ENCODE measurements at regions not wholly inside any gene's neighbourhood (a gene's known extent, or its start where the extent isn't known, plus 50 kb on each side); places are given as distances from the start of the nearest gene placed in this dataset.

DNA sequence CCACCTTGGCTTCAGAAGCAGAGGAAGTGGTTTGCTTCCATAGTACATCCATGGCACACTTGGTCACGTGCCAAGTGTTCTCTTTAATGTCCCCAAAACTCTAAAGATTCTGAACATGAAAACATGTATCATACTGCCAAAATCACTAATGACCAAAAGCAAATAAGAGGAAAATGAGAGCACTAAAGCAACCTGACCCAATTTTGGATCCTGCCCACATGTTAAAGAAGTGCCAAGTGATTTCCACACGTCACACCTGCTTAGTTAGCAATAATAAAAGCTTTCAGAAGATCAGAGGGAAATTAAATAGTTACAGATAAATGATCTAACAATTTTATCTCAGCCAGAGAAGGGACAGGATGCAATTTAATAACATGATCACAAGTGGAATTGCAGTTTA, 1170.0 kb downstream of the XPNPEP1 start:
- H3K36me3 ChIP-seq (ENCODE audit: insufficient read depth, low read length) = no peaks in the 10 kb centered on the region
- H3K27me3 ChIP-seq (ENCODE audit: insufficient read depth, low read length) = no peaks in the 10 kb centered on the region
- H3K9ac ChIP-seq (ENCODE audit: low read length) = no peak overlapping the region
- no peak overlapping the region for H3K27ac ChIP-seq (ENCODE audit: low read depth, low read length, poor library complexity, severe bottlenecking)
- TF ChIP-seq, protein P1, sequence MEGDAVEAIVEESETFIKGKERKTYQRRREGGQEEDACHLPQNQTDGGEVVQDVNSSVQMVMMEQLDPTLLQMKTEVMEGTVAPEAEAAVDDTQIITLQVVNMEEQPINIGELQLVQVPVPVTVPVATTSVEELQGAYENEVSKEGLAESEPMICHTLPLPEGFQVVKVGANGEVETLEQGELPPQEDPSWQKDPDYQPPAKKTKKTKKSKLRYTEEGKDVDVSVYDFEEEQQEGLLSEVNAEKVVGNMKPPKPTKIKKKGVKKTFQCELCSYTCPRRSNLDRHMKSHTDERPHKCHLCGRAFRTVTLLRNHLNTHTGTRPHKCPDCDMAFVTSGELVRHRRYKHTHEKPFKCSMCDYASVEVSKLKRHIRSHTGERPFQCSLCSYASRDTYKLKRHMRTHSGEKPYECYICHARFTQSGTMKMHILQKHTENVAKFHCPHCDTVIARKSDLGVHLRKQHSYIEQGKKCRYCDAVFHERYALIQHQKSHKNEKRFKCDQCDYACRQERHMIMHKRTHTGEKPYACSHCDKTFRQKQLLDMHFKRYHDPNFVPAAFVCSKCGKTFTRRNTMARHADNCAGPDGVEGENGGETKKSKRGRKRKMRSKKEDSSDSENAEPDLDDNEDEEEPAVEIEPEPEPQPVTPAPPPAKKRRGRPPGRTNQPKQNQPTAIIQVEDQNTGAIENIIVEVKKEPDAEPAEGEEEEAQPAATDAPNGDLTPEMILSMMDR (IDR thresholded peaks at IDR 0.05; ENCODE audit: low read length) = no peak
- no peak for TF ChIP-seq EZH2 (IDR thresholded peaks at IDR 0.05; ENCODE audit: borderline replicate concordance, low read length)
- H3K4me2 ChIP-seq (ENCODE audit: low read length) = no peak overlapping the region
- H3K4me3 ChIP-seq (ENCODE audit: low read depth, low read length, poor library complexity, severe bottlenecking) = no peak overlapping the region
- H2AFZ ChIP-seq (ENCODE audit: low read length) = no peak overlapping the region
- no peaks in the 10 kb centered on the region for H3K9me3 ChIP-seq (ENCODE audit: low read length)
- H3K9me2 ChIP-seq (ENCODE audit: low read depth, low read length) = no peaks in the 10 kb centered on the region
- no peaks in the 10 kb centered on the region for H3K4me1 ChIP-seq (ENCODE audit: insufficient read depth, low read length, severe bottlenecking)
- H3K79me2 ChIP-seq (ENCODE audit: insufficient read depth, low read length) = no peaks in the 10 kb centered on the region
- H4K20me1 ChIP-seq (ENCODE audit: insufficient read depth, low read length) = no peaks in the 10 kb centered on the region
- H3F3A ChIP-seq (ENCODE audit: insufficient read depth, low read length) = no peaks in the 10 kb centered on the region

DNA sequence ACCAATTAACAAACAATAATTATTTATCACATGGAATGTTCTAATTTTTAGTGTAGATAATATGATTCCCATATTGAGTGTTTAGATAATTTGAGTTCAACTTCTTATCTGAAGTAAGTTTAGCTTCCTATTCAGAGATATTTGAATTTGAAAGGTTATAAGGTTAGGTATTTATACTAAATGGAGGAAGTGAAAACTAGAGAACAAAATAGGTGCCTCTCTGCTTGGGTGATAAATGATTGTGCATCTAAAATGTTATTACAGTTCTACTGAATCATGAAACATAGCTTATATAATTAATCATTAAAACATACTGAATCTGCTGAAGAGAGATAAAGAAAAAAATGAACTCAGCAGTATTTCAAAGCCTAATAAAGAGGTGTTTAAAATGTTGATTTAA, 1174.3 kb downstream of the XPNPEP1 start:
- Histone ChIP-seq H3K9ac (ENCODE audit: low read length) (no peak overlapping the region), H3K79me2 (ENCODE audit: insufficient read depth, low read length) (no peaks in the 10 kb centered on the region), H3F3A (ENCODE audit: insufficient read depth, low read length) (no peaks in the 10 kb centered on the region), H3K4me1 (ENCODE audit: insufficient read depth, low read length, severe bottlenecking) (no peaks in the 10 kb centered on the region), H3K27ac (ENCODE audit: low read depth, low read length, poor library complexity, severe bottlenecking) (no peak overlapping the region), H3K36me3 (ENCODE audit: insufficient read depth, low read length) (no peaks in the 10 kb centered on the region), H4K20me1 (ENCODE audit: insufficient read depth, low read length) (no peaks in the 10 kb centered on the region), H3K9me2 (ENCODE audit: low read depth, low read length) (no peaks in the 10 kb centered on the region), H3K27me3 (ENCODE audit: insufficient read depth, low read length) (no peaks in the 10 kb centered on the region), H3K4me3 (ENCODE audit: low read depth, low read length, poor library complexity, severe bottlenecking) (no peak overlapping the region), H3K4me2 (ENCODE audit: low read length) (no peak overlapping the region), H2AFZ (ENCODE audit: low read length) (no peak overlapping the region), H3K9me3 (ENCODE audit: low read length) (no peaks in the 10 kb centered on the region)
- no peak for TF ChIP-seq EZH2 (IDR thresholded peaks at IDR 0.05; ENCODE audit: borderline replicate concordance, low read length)
- TF ChIP-seq, protein P1 (IDR thresholded peaks at IDR 0.05; ENCODE audit: low read length) = no peak

DNA sequence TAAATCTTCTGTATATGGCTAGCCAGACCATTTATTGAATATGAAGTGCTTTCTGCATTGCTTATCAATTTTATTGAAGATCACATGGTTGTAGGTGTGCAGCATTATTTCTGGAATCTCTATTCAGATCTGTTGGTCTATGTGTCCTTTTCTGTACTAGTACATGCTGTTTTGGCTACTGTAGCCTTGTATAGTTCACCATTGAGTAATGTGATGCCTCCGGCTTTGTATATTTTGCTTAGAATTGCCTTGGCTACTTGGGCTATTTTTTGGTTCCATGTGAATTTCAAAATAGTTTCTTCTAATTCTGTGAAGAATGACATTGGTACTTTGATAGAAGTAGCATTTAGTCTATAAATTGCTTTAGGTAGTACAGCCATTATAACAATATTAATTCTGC, 1187.2 kb downstream of the XPNPEP1 start:
- Histone ChIP-seq H3K4me2 (ENCODE audit: low read length) (no peak overlapping the region), H3K36me3 (ENCODE audit: insufficient read depth, low read length) (no peaks in the 10 kb centered on the region), H3F3A (ENCODE audit: insufficient read depth, low read length) (no peaks in the 10 kb centered on the region), H3K9ac (ENCODE audit: low read length) (no peak overlapping the region), H3K9me3 (ENCODE audit: low read length) (no peaks in the 10 kb centered on the region), H3K27ac (ENCODE audit: low read depth, low read length, poor library complexity, severe bottlenecking) (no peak overlapping the region), H3K79me2 (ENCODE audit: insufficient read depth, low read length) (no peaks in the 10 kb centered on the region), H2AFZ (ENCODE audit: low read length) (no peak overlapping the region), H3K27me3 (ENCODE audit: insufficient read depth, low read length) (no peaks in the 10 kb centered on the region), H3K9me2 (ENCODE audit: low read depth, low read length) (no peaks in the 10 kb centered on the region), H3K4me3 (ENCODE audit: low read depth, low read length, poor library complexity, severe bottlenecking) (no peak overlapping the region), H3K4me1 (ENCODE audit: insufficient read depth, low read length, severe bottlenecking) (no peaks in the 10 kb centered on the region), H4K20me1 (ENCODE audit: insufficient read depth, low read length) (no peaks in the 10 kb centered on the region)
- TF ChIP-seq EZH2 (IDR thresholded peaks at IDR 0.05; ENCODE audit: borderline replicate concordance, low read length) = no peak
- TF ChIP-seq, protein P1 (IDR thresholded peaks at IDR 0.05; ENCODE audit: low read length) = no peak

Measured in OCI-LY1 (cell line).